IPS-18a (cell line): ENCODE measurements at regions not wholly inside any gene's neighbourhood (a gene's known extent, or its start where the extent isn't known, plus 50 kb on each side); places are given as distances from the start of the nearest gene placed in this dataset.
A peak's percentile ranks its signal among the peaks of the same experiment; 100 is the strongest.

Experiments used
- H3K27ac ChIP-seq: one replicate; pipeline ENCODE4 v1.5.1; 2013; ENCODE audit warnings: low read length
- H3K27me3 ChIP-seq: one replicate; pipeline ENCODE4 v1.6.1; 2013; ENCODE audit warnings: mild to moderate bottlenecking, low read length; ENCODE audit not compliant: control insufficient read depth, insufficient read depth
- H3K36me3 ChIP-seq: one replicate; pipeline ENCODE4 v1.6.1; 2013; ENCODE audit warnings: low read depth, low read length; ENCODE audit not compliant: control insufficient read depth
- H3K4me1 ChIP-seq: one replicate; pipeline ENCODE4 v1.6.1; 2013; ENCODE audit warnings: low read depth, low read length; ENCODE audit not compliant: control insufficient read depth
- H3K4me3 ChIP-seq: one replicate; pipeline ENCODE4 v1.5.1; 2013; ENCODE audit warnings: low read length
- H3K9ac ChIP-seq: one replicate; pipeline ENCODE4 v1.6.1; 2013; ENCODE audit warnings: mild to moderate bottlenecking, low read length, moderate library complexity
- H3K9me3 ChIP-seq: one replicate; pipeline ENCODE4 v1.6.1; 2013; ENCODE audit warnings: low read depth, low read length; ENCODE audit not compliant: control insufficient read depth

GRCh38 chr19:34051255-34051654 is 121.0 kb upstream of the LSM14A start:
- H3K9me3 ChIP-seq = no peaks in the 10 kb centered on the region
- H3K4me1 ChIP-seq = no peaks in the 10 kb centered on the region
- H3K27ac ChIP-seq = no peak overlapping the region
- H3K9ac ChIP-seq = no peak overlapping the region
- H3K27me3 ChIP-seq = no peaks in the 10 kb centered on the region
- H3K36me3 ChIP-seq = no peaks in the 10 kb centered on the region
- no peak overlapping the region for H3K4me3 ChIP-seq

DNA sequence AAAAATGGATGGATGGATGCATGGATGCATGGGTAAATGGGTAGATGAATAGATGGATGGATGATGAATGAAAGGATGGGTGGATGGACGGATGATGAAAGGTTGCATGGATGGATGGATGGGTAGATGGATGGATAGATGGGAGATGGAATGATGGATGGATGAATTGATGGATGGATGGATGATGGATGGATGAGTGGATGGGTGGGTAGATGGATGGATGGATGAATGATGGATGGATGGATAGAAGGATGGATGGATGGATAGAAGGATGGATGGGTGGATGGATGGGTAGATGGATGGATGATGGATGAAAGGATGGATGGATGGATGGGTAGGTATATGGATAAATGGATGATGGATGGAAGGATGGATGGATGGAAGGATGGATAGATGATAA is 115.1 kb upstream of the LSM14A start:
- H3K4me1 ChIP-seq = no peaks in the 10 kb centered on the region
- no peaks in the 10 kb centered on the region for H3K36me3 ChIP-seq
- no peaks in the 10 kb centered on the region for H3K27me3 ChIP-seq
- H3K27ac ChIP-seq = no peak overlapping the region
- H3K9me3 ChIP-seq = no peaks in the 10 kb centered on the region
- no peak overlapping the region for H3K9ac ChIP-seq
- H3K4me3 ChIP-seq = no peak overlapping the region

GRCh38 chr19:34066007-34066643 is 106.2 kb upstream of the LSM14A start:
- no peaks in the 10 kb centered on the region for H3K27me3 ChIP-seq
- no peak overlapping the region for H3K9ac ChIP-seq
- H3K9me3 ChIP-seq = no peaks in the 10 kb centered on the region
- no peaks in the 10 kb centered on the region for H3K4me1 ChIP-seq
- H3K36me3 ChIP-seq = no peaks in the 10 kb centered on the region
- H3K4me3 ChIP-seq = peak overlapping the region; percentile 23
- no peak overlapping the region for H3K27ac ChIP-seq

DNA sequence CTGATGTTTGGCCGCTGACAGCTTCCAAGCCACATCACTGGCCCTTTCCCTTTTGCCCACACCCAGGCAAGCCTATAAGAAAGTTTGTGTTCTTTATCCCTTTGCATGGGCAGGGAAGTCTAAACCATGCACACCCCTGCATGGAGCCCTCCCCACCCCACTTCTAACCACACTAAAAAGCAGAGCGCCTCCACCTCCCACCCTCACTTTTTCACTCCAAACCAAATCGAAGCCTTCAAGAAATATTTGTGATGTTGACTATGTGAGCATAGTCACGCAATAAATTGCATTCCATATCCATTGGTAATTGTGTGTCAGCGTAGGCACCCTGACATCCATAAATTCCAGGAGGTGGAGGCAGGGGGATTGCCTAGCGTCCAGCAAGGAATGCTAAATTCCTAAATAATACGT is 104.4 kb upstream of the LSM14A start:
- no peaks in the 10 kb centered on the region for H3K9me3 ChIP-seq
- no peak overlapping the region for H3K27ac ChIP-seq
- H3K4me3 ChIP-seq = no peak overlapping the region
- no peak overlapping the region for H3K9ac ChIP-seq
- no peaks in the 10 kb centered on the region for H3K36me3 ChIP-seq
- no peaks in the 10 kb centered on the region for H3K27me3 ChIP-seq
- no peaks in the 10 kb centered on the region for H3K4me1 ChIP-seq

DNA sequence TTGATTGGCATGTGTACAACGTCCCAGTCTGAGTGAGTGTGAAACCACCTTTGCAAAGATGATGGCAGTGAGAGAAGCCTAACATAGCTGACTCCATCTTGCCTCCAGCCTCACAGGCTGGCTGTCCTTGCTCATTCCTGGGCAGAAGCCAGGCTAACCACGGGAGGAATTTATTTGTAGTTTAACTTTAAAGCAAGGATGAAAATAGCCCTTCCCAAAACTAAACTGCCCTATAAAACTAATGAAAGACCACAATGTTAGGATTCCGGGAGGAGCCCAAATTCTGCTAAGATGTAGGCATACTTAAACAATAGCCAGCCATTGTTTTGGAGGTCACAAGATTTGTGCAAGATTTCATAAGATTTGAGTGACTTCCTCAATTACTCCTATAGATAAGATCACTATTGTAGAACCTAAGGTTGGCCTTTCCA is 96.6 kb upstream of the LSM14A start:
- H3K36me3 ChIP-seq = no peaks in the 10 kb centered on the region
- H3K27me3 ChIP-seq = no peaks in the 10 kb centered on the region
- H3K27ac ChIP-seq = no peak overlapping the region
- no peak overlapping the region for H3K9ac ChIP-seq
- no peak overlapping the region for H3K4me3 ChIP-seq
- no peaks in the 10 kb centered on the region for H3K9me3 ChIP-seq
- H3K4me1 ChIP-seq = no peaks in the 10 kb centered on the region

DNA sequence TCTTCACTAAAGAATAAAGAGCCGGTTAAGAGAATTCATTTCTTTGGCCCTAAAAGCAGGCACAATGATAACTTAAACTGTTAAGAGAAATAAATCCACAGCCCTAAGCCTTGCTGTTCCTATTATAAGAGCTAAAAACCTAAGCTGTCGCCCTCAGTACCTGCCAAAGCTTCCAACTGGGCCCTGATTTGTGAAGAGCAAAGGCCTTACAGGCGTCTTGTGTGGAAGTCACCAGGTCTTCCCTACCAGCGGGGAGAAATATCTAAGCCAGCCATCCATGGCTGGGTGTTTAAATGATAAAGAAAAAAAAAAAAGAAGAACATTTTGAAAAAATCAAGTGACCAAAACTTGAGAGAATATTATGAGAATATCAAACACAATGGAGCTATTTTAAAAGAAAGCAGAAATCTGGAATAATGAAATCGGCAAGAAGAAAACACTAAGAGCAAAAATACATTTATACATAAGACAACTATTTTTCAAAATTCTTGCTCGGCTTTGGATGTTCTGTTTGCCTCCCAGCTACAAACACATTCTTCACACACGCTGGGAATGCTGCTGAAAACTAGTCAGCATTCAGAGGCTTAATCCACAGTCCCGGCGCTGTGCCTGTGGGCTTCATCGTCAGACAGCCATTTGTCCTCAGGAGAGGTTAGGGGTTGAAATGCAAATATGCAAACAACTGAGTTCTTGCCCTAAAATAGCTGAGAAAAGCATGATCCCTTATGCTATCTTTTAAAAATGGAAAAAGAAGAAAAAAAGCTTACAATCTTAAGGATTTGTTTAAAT is 89.8 kb upstream of the LSM14A start:
- peaks cover 27% of the 10 kb centered on the region for H3K4me1 ChIP-seq
- no peak overlapping the region for H3K4me3 ChIP-seq
- no peak overlapping the region for H3K9ac ChIP-seq
- no peaks in the 10 kb centered on the region for H3K36me3 ChIP-seq
- no peaks in the 10 kb centered on the region for H3K27me3 ChIP-seq
- no peak overlapping the region for H3K27ac ChIP-seq
- H3K9me3 ChIP-seq = no peaks in the 10 kb centered on the region

DNA sequence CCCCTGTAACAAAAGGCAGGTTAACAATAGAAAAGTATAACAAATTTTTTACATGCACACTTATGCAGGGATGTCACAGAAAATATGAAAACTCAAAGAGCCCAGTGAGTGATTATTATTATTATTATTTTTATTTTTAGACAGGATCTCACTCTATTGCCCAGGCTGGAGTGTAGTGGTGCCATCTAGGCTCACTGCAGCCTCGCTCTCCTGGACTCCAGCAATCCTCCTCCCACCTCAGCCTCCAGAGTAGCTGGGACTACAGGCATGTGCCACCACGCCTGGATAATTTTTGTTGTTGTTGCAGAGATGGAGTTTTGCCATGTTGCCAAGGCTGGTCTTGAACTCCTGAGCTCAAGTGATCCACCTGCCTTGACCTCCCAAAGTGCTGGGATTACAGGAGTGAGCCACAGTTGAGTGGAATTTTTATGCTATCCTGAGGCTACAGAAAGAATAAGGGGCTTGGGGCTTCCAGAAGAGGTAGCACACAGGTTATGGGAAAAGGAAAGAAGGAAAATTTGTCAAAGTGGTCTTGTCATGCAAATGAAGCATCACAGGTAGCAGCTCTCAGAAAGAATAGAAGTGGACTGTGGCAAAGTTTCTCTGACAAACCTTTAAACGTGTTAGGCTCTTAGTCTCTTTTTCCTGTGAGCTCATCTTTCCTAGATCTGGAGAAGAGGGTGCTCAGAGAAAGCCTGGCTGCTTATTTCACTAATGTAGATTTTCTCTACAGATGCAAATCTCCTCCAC is 87.7 kb upstream of the LSM14A start:
- Histone ChIP-seq H3K4me1 (peaks cover 27% of the 10 kb centered on the region), H3K27ac (no peak overlapping the region), H3K9ac (no peak overlapping the region), H3K4me3 (no peak overlapping the region), H3K36me3 (no peaks in the 10 kb centered on the region), H3K27me3 (no peaks in the 10 kb centered on the region), H3K9me3 (no peaks in the 10 kb centered on the region)

- H3K4me1 ChIP-seq = peaks cover 27% of the 10 kb centered on the region
- no peak overlapping the region for H3K9ac ChIP-seq
- H3K27ac ChIP-seq = no peak overlapping the region
- H3K27me3 ChIP-seq = no peaks in the 10 kb centered on the region
- H3K36me3 ChIP-seq = no peaks in the 10 kb centered on the region
- H3K9me3 ChIP-seq = no peaks in the 10 kb centered on the region
- no peak overlapping the region for H3K4me3 ChIP-seq
These were observed 87.0 kb upstream of the LSM14A start for GRCh38 chr19:34085336-34085735.

DNA sequence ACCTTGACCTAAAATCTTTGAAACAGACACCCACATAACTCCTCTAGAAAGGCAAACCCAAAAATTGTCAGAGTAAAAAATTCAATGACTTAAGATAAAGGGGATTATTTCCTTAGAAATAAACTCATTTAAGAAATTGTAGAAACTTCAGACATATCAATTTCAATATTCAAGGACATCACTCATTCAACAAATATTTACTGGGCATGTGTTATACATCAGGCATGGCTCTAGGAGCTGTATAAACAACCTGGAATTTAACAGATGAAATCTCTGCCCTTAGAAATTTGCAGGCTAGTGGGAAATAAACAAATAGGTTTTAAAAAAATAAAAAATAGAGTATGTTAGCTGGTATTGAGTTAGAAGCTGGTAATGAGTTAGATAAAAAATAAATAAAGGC is 84.0 kb upstream of the LSM14A start:
- Histone ChIP-seq H3K9me3 (no peaks in the 10 kb centered on the region), H3K27me3 (no peaks in the 10 kb centered on the region), H3K4me1 (peaks cover 13% of the 10 kb centered on the region), H3K27ac (no peak overlapping the region), H3K36me3 (no peaks in the 10 kb centered on the region), H3K4me3 (no peak overlapping the region), H3K9ac (no peak overlapping the region)

- Histone ChIP-seq H3K27me3 (no peaks in the 10 kb centered on the region), H3K9ac (no peak overlapping the region), H3K27ac (no peak overlapping the region)
These were observed 82.7 kb upstream of the LSM14A start for GRCh38 chr19:34089566-34089965.

GRCh38 chr19:34094960-34095359 is 77.3 kb upstream of the LSM14A start:
- peaks cover 7% of the 10 kb centered on the region for H3K4me1 ChIP-seq
- no peak overlapping the region for H3K27ac ChIP-seq
- H3K36me3 ChIP-seq = no peaks in the 10 kb centered on the region
- H3K4me3 ChIP-seq = no peak overlapping the region
- no peaks in the 10 kb centered on the region for H3K9me3 ChIP-seq
- no peak overlapping the region for H3K9ac ChIP-seq
- no peaks in the 10 kb centered on the region for H3K27me3 ChIP-seq

More at GRCh38 chr19:34089566-34089965, 82.7 kb upstream of the LSM14A start:
- no peaks in the 10 kb centered on the region for H3K9me3 ChIP-seq
- no peak overlapping the region for H3K4me3 ChIP-seq
- H3K4me1 ChIP-seq = peaks cover 11% of the 10 kb centered on the region
- no peaks in the 10 kb centered on the region for H3K36me3 ChIP-seq
